Heart left ventricle (tissue), 16 donors: ENCODE measurements at regions not wholly inside any gene's neighbourhood (a gene's known extent, or its start where the extent isn't known, plus 50 kb on each side); places are given as distances from the start of the nearest gene placed in this dataset.

Experiments used
- ATAC-seq, 4 donors: fragments of 200-7000 bp; cut with Tn5 transposase; one replicate each; pipeline ENCODE4 v1.9.1; 2020 to 2022; ENCODE audit warnings: moderate library complexity in 4 of 4, mild to moderate bottlenecking in 3 of 4, moderate number of reproducible peaks in 1 of 4
- DNase-seq, 5 donors: peaks; one replicate each; pipeline ENCODE4 v3.0.0-alpha.2; 2020
- H3K27ac ChIP-seq, 12 donors: fragments of 200-600 bp; sonication (generic) in 4 of 12; one replicate each; pipeline versions ENCODE4 v1.5.0 to v1.8.0; 2016 to 2022; ENCODE audit warnings: mild to moderate bottlenecking in 2 of 12
- H3K27me3 ChIP-seq, 9 donors: fragments of 200-600 bp; sonication (generic) in 2 of 9; one replicate each; pipeline versions ENCODE4 v1.5.1 to v1.8.0; 2016 to 2022; ENCODE audit warnings: mild to moderate bottlenecking in 3 of 9
- H3K36me3 ChIP-seq, 9 donors: fragments of 200-600 bp; sonication (generic) in 2 of 9; one replicate each; pipeline versions ENCODE4 v1.5.0 to v1.8.0; 2018 to 2022; ENCODE audit warnings: mild to moderate bottlenecking in 2 of 9
- H3K4me1 ChIP-seq, 12 donors: fragments of 200-600 bp; sonication (generic) in 4 of 12; one replicate each; pipeline versions ENCODE4 v1.5.0 to v1.8.0; 2016 to 2022; ENCODE audit warnings: mild to moderate bottlenecking in 3 of 12
- H3K4me3 ChIP-seq, 12 donors: fragments of 200-600 bp; sonication (generic) in 4 of 12; one replicate each; pipeline versions ENCODE4 v1.5.0 to v1.8.0; 2017 to 2022; ENCODE audit warnings: mild to moderate bottlenecking in 9 of 12, moderate library complexity in 4 of 12
- H3K9me3 ChIP-seq, 12 donors: fragments of 200-600 bp; sonication (generic) in 4 of 12; one replicate each; pipeline versions ENCODE4 v1.5.0 to v1.8.0; 2016 to 2022; ENCODE audit warnings: mild to moderate bottlenecking in 1 of 12
- CTCF ChIP-seq, 12 donors: fragments of 200-600 bp; sonication (generic) in 4 of 12; IDR thresholded peaks; one replicate each; pipeline versions ENCODE4 v1.5.0 to v1.8.0; 2018 to 2022; ENCODE audit warnings: antibody characterized with exemption in 12 of 12, mild to moderate bottlenecking in 5 of 12
- POLR2A ChIP-seq, 2 donors: fragments of 450-650 bp; IDR thresholded peaks; one replicate each; pipeline ENCODE4 v1.6.1; 2017; ENCODE audit warnings: antibody characterized with exemption in 2 of 2, mild to moderate bottlenecking in 2 of 2, moderate library complexity in 2 of 2
- WGBS, 4 donors: extraction: QIAGEN DNeasy Blood & Tissue Kit in 2 of 4; methylation state at CpG; one replicate each; pipeline versions ENCODE4 v1.1.5 to v1.1.7; 2013 to 2018; 5-methylcytosine and 5-hydroxymethylcytosine counted together
- intact Hi-C, 10 donors: fragments of 100-400 bp; cut with DNase I; formaldehyde crosslinking; loops; one replicate each; pipeline versions ENCODE4 v1.11.1 to v1.14.2; 2022
- donor health status: ischemic (EF 13 %, LVEDD 7.1; RV severe dilation, severe dysfunction).
- donor health status: healthy with polysubstance abuse.
- donor health status: DM: no; HTN: yes; CAD: no.
- donor health status: DM: no; HTN: no; CAD: no.
- donor health status: ischemic (EF 25% LVEDD 6.9; RV normal size, moderate dysfunction).
- donor health status: ischemic (EF 25% LVEDD 5.7; RV mildly dilated, moderate dysfunction).
- donor health status: healthy.
- donor health status: DM: yes; HTN: yes; CAD: no.
- donor health status: ischemic (EF 35%, LVEDD 5.7; RV mildly dilated, moderate dysfunction).
- donor health status: nonischemic (EF 11% LVEDD 7.7; RV severe dilation, severe dysfunction).
- donor health status: DM: yes; HTN: yes; CAD: no.
- donor health status: PGD.
- donor health status: ischemic (EF 29% LVEDD 5.4; RV normal size, mild dysfunction).
- donor health status: nonischemic (EF 23%, LVEDD 6.1; RV moderate dilation, normal function).

GRCh38 chr4:100042235-100042634, 92.2 kb upstream of the H2AZ1 start:
- H3K27me3 ChIP-seq, result no peaks in the 10 kb centered on the region
- WGBS, 4 donors, result 69 to 76% (median 75%) methylated on average over 2 of the region's 2 CpGs
- H3K4me1 ChIP-seq, result no peaks in the 10 kb centered on the region
- ATAC-seq (no peak), DNase-seq (no peak)
- H3K9me3 ChIP-seq, result peaks cover 0 to 6% (median 0%) of the 10 kb centered on the region in 12 donors
- no peak overlapping the region for H3K27ac ChIP-seq
- TF ChIP-seq POLR2A (IDR thresholded peaks at IDR 0.05) (no peak), CTCF (IDR thresholded peaks at IDR 0.05) (no peak)
- intact Hi-C loops, result no loop called here
- H3K36me3 ChIP-seq, result no peaks in the 10 kb centered on the region
- no peak overlapping the region for H3K4me3 ChIP-seq

- H3K4me3 ChIP-seq, result no peak overlapping the region
- H3K9me3 ChIP-seq, result peaks cover 0 to 6% (median 0%) of the 10 kb centered on the region in 12 donors
- no peak for DNase-seq
- no peak for ATAC-seq
- whole genome bisulfite sequencing, 4 donors, result 79 to 95% (median 91%) methylated on average over 4 of the region's 4 CpGs
- TF ChIP-seq CTCF (IDR thresholded peaks at IDR 0.05), result no peak
- no peak for TF ChIP-seq POLR2A (IDR thresholded peaks at IDR 0.05)
- no peak overlapping the region for H3K27ac ChIP-seq
- H3K36me3 ChIP-seq, result no peaks in the 10 kb centered on the region
- no peaks in the 10 kb centered on the region for H3K4me1 ChIP-seq
- H3K27me3 ChIP-seq, result no peaks in the 10 kb centered on the region
- intact Hi-C loops, result no loop called here
Measured at GRCh38 chr4:100041646-100042045, 91.6 kb upstream of the H2AZ1 start.

- ATAC-seq, result no peak
- TF ChIP-seq POLR2A (IDR thresholded peaks at IDR 0.05) (no peak), CTCF (IDR thresholded peaks at IDR 0.05) (no peak)
Measured at GRCh38 chr4:100034023-100034664, 84.1 kb upstream of the H2AZ1 start.

GRCh38 chr4:100026066-100026465, 76.0 kb upstream of the H2AZ1 start:
- no peak for TF ChIP-seq CTCF (IDR thresholded peaks at IDR 0.05)
- TF ChIP-seq POLR2A (IDR thresholded peaks at IDR 0.05), result no peak
- DNase-seq (no peak), ATAC-seq (no peak)
- Histone ChIP-seq H3K27me3 (no peaks in the 10 kb centered on the region), H3K36me3 (no peaks in the 10 kb centered on the region), H3K9me3 (no peaks in the 10 kb centered on the region), H3K4me1 (no peaks in the 10 kb centered on the region), H3K4me3 (no peak overlapping the region), H3K27ac (no peak overlapping the region)
- 82 to 88% (median 85%) methylated on average over 5 of the region's 5 CpGs for WGBS, 4 donors
- intact Hi-C loops, result no loop called here

More at GRCh38 chr4:100034023-100034664, 84.1 kb upstream of the H2AZ1 start:
- intact Hi-C loops, result no loop called here
- Histone ChIP-seq H3K36me3 (no peaks in the 10 kb centered on the region), H3K27me3 (no peaks in the 10 kb centered on the region), H3K4me1 (no peaks in the 10 kb centered on the region), H3K27ac (no peak overlapping the region), H3K4me3 (no peak overlapping the region), H3K9me3 (peaks cover 0 to 4% (median 0%) of the 10 kb centered on the region in 12 donors)
- 74 to 85% (median 76%) methylated on average over 2 of the region's 2 CpGs for WGBS, 4 donors
- DNase-seq, result no peak
